ENCODE measurements at regions not wholly inside any gene's neighbourhood (a gene's known extent, or its start where the extent isn't known, plus 50 kb on each side); places are given as distances from the start of the nearest gene placed in this dataset.

- TF ChIP-seq RAD21 (IDR thresholded peaks at IDR 0.05; ENCODE audit: low read depth) = no peak
- no peak for TF ChIP-seq EGR1 (IDR thresholded peaks at IDR 0.05)
- no peak for TF ChIP-seq TCF12 (IDR thresholded peaks at IDR 0.05; ENCODE audit: low read depth)
- TF ChIP-seq REST (IDR thresholded peaks at IDR 0.05; ENCODE audit: low read depth) = no peak
- TF ChIP-seq CREB1 (IDR thresholded peaks at IDR 0.05; ENCODE audit: low read depth) = no peak
- no peak for TF ChIP-seq EP300 (IDR thresholded peaks at IDR 0.05; ENCODE audit: borderline replicate concordance)
- no peak for TF ChIP-seq NFIC (IDR thresholded peaks at IDR 0.05)
- no peak for TF ChIP-seq YY1 (IDR thresholded peaks at IDR 0.05; ENCODE audit: low read depth)
- no peak for TF ChIP-seq ZBTB7A (IDR thresholded peaks at IDR 0.05; ENCODE audit: low read depth)
- no peak for TF ChIP-seq USF1 (IDR thresholded peaks at IDR 0.05)
- no peak for TF ChIP-seq TAF1 (IDR thresholded peaks at IDR 0.05; ENCODE audit: low read depth)
- TF ChIP-seq MAX (IDR thresholded peaks at IDR 0.05) = no peak
Measured at GRCh38 chr1:58256546-58256945, 290.0 kb downstream of the OMA1 start.

Measured in Ishikawa (cell line).